GM18868 (cell line): ENCODE measurements at regions not wholly inside any gene's neighbourhood (a gene's known extent, or its start where the extent isn't known, plus 50 kb on each side); places are given as distances from the start of the nearest gene placed in this dataset.
A peak's percentile ranks its signal among the peaks of the same experiment; 100 is the strongest.

ENCODE experiments used
- ATAC-seq: cut with Tn5 transposase; IDR thresholded peaks from one replicate; pipeline ENCODE4 v1.9.1; 2021; ENCODE audit warnings: mild to moderate bottlenecking, moderate library complexity; ENCODE audit not compliant: unreplicated experiment

DNA sequence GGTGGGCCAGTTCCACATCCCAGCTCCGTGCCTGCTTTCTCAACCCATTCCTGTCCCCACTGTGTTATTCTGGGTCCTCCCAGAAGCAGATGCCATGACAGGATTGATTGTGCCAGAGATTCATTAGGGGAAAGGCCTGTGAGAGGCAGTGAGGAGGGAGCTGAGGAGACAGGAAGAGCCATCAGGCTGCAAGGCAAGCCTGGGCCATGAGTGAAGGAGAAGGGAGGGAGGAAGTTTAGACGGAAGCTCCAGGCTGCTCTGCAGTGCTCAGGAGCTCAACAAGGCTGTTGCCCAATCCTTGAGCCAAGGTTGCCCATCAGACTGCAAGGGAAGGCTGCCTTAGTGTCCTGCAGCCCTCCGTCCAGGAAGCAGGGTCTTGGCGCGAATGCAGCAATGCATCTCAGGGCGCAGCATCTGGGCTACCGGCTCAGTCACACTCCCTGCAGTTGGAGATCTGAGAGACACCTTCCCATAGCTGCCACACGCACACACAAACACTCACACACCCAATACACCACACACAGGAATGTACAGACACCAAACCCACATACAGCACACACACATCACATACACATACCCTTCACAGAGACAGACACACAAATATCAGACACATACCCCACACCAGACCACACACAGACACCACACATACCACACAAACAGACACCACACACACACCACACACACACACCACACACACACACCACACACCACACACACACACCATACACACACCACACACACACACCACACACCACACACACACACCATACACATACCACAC is 139.5 kb upstream of the NDUFV2 start:
- no peak for ATAC-seq

DNA sequence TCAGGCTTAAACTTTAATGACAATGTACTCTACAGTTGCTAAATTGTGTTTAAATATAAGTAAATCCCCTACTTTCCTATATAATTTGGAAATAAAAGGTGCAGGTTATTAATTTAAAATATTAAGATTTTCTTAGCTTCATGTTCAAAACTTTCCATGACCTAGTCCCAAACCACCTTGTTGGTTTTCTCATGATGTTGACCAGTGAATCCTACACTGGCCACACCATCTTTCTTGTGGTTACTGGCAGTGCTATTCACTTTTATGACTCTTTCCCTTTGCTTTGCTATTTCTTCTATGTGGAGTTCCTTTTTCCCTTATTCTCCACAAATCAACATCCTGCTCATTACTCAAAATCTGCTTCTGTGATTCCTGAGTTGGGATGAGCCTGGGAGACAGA is 138.6 kb upstream of the NDUFV2 start:
- ATAC-seq, result no peak

DNA sequence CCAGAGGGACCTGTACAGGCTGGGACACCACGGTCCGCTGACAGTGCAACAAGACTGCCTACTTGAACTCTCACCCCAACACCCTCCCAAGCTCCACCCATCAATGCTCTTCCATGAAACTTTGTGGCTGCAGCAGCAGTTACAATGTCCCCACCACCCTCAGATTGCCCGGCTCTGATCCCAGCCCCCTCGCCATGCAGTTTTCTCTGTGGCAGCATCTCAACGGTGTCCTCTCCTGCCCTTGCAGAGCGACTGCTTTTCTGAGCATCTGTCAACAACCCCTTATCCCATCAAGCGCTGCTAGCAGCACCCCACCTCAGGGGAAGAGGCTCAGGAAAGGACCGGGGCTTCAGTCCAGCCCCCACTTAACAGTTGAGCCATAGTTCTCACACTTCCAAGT is 137.1 kb upstream of the NDUFV2 start:
- ATAC-seq, result no peak

DNA sequence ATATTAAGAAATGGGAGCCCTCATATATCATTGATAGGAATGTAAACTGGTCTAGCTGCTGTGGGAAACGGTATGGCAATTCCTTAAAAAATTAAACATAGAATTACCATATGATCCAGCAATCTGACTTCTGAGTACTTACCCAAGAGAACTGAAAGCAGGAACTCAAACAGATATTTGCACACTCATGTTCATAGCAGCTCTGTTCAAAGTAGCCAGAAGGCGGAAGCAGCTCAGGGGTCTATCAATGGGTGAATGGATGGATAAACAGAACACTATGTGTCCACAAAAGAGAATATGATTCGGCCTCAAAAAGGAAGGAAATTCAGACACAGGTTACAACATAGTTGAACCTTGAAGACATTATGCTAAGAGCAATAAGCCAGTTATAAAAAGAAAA is 135.7 kb upstream of the NDUFV2 start:
- peak; percentile 77 for ATAC-seq

DNA sequence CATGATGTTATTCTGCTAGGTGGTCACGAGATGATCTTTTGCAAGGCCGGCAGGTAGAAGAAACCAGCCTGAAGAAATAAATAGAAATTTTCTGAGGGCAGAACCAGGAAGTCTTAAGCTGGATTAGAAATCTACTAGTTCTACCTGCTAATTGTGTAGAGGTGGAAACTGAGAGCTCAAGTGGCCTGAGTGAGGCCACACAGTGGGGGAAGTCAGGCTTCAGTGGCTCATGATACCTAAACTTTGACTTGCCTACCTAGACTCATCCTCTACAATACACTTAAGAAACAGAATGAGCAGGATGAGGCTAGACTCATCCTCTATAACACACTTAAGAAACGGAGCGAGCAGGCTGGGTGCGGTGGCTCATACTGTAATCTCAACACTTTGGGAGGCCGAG is 134.9 kb upstream of the NDUFV2 start:
- peak; percentile 55 for ATAC-seq

DNA sequence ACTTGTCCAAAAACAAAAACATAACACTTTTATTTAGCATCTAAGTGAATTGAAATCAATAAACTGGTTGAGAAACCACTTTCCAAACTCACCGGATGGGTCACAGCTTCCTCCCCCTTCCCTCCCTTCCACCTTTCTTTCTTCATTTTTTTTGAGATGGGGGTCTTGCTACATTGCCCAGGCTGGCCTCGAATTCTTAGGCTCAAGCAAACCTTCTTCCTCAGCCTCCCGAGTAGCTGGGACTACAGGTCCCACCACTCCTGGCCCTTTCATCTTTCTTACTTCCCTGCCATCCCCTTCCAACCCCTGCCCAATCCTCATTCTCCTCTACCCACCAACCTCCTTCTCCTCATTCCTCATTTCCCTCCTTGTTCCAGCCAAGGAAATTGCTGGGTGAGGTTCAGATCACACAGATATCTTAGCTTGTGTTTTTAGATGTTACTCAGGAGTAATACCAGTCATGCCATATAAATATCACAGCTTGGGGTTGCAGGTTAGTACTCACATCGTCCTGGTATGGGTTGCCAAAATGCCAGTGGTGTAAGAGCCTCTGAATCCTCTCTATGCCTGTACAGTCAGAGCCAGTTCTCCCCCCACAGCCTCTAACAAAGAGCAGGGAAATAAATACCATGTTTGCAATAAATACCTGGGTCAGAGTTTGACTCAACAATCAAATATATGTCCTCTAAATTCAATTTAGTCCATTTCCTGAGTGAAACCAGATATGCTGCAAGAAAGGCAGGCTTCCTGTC is 132.7 kb upstream of the NDUFV2 start:
- ATAC-seq, result no peak

DNA sequence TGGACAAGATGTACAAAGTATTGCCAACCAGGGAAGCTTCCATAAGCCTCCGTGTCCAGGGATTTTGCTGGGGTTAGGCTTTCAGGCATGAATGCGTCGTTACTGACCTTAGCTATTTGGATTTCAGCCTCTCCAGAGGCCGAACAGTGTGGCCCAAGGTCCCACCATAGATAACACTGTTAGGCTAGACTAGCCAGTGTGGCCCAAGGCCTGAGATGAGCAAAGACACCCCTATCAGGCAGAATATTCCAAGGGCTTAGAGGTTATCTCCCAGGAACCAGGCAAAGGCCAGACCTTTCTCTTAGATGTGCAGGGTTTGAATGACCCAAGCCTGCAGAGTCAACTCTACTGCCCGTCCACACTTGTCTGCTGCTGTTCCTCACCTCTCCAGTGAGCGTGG is 131.7 kb upstream of the NDUFV2 start:
- ATAC-seq, result no peak

DNA sequence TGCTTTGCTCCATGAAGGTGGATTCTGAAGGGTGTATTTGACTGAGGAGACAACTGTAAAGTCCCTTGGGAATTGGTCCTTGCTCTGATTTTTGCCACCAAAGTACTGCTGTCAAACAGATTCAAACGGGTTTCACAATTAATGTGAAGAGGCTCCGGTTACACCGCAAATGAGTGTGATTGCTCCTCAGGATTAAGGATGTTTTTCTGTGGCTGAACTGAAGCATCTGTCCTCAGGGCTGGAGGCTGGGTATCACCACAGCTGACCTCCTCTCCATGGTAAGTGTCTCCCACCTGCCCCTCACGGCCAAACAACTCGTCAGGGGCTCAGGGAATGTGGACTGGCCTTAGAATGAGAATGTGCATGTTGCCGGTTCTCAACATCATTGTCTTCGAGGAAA is 130.4 kb upstream of the NDUFV2 start:
- no peak for ATAC-seq

DNA sequence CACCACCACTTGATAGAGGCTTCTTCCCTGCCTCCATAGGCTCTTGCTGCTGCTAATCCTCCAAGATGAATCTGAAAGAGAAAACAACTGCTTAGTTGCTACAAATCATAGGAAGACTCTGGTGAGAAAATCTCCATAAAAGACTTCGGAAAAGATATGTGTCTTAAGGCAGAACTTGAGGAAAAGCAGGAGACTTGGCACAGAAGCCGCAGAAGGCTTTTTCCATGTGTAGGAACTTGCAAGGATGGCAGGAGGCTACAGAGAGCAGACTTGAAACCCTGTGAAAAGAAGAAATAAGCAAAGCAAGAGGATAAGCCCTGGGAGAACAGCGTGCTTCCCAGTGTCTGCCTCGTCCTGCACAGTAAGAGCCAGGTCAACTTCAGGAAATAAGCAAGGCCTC is 128.2 kb upstream of the NDUFV2 start:
- no peak for ATAC-seq

DNA sequence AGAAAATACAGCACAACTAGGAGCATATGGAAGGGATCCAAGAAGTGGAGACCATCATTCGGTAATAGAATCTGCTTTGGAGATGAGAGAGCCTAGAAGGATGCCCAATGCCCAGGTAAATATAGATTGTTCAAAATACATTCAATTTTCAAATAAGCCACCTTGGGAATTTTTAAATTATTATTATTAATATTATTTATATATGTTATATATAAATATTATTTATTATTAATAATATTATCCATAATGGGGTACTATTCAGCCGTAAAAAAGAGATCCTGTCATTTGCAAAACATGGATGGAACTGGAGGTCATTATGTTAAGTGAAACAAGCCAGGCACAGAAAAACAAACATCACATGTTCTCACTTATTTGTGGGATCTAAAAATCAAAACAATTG is 127.8 kb upstream of the NDUFV2 start:
- ATAC-seq, result no peak

DNA sequence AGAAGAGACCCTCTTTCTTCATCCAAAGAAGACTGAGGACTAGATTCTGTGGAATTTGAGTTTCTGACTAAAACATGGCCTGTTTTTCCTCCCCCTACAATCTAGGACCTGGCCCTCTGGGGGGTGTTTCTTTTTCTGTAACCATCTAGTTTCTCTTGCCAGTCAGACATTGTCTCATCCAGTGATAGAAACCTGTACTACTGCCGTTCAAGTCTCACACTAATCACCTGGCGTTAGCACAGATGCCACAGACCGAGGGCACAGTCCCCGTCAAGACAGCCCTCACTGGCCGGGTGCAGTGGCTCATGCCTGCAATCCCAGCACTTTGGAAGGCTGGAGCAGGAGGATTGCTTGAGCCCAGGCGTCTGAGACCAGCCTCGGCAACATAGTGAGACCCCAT is 126.9 kb upstream of the NDUFV2 start:
- ATAC-seq, result no peak

DNA sequence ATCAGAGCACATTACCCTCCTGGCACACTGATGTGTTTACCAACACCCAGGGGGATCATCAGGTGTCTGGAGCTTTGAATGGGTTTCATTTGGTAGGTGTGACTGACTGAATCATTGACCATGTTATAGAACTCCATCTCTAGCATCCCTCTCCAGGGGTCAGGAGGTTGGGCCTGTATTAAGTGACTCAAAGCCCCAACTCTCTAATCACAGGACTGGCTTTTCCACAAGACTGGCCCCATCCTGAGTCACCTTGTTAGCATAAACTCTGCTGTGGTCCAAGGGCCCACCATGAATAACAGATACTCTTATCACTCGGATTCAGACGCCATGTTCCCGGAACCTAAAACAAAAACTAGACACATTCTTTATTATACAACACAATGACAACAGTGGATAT is 125.9 kb upstream of the NDUFV2 start:
- ATAC-seq, result no peak

DNA sequence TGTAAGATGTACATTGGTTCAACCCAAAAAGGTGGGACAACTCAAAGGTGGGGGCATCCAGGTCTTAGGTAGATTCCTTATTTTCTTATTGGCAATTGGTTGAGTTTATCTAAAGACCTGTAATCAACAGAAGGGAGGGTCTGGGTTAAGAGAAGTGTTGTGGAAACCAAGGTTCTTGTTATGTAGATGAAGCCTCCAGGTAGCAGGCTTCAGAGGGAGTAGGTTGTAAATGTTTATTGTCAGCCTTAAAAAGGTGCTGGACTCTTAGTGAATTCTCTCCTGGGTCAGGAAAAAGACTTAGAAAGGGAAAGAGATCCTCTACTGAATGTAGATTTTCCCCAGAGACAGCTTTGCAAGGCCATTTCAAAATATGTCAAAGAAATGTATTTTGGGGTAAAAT is 125.3 kb upstream of the NDUFV2 start:
- ATAC-seq, result no peak

DNA sequence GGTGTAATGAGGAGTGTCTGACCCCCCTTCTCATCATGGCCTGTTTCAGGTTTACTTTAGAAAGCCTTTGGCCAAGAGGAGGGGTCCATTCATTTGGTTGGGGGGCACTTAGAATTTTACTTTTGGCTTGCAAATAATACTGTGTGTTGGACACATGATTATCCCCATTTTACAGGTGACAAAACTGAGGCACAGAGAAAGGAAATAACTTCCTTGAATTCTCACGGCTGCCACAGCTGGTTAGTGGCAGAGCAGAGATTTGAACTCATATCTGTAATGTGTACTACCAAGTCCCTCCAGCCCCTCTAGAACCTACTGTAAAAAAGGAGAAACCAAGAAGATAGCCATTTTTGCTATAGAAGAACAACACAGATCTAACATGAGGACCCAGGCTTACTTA is 124.8 kb upstream of the NDUFV2 start:
- no peak for ATAC-seq

DNA sequence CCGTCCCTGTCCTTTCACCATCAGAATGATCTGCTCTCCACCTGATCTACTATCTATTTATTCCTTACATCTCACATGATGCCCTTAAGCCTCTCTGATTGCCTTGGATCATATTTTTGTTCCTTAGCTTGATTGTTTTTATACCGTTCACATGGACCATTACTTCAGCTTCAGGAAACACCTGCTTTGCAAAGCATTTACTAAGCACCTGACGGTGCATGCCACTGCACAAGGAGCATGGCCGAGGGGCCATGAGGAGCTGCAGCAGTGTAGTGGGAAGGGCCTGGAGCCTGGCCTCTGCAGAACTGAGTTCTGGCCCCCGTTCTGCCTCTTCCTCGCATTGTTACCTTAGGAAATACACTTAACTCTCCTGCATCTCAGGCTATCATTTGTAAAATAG is 124.1 kb upstream of the NDUFV2 start:
- ATAC-seq, result no peak

DNA sequence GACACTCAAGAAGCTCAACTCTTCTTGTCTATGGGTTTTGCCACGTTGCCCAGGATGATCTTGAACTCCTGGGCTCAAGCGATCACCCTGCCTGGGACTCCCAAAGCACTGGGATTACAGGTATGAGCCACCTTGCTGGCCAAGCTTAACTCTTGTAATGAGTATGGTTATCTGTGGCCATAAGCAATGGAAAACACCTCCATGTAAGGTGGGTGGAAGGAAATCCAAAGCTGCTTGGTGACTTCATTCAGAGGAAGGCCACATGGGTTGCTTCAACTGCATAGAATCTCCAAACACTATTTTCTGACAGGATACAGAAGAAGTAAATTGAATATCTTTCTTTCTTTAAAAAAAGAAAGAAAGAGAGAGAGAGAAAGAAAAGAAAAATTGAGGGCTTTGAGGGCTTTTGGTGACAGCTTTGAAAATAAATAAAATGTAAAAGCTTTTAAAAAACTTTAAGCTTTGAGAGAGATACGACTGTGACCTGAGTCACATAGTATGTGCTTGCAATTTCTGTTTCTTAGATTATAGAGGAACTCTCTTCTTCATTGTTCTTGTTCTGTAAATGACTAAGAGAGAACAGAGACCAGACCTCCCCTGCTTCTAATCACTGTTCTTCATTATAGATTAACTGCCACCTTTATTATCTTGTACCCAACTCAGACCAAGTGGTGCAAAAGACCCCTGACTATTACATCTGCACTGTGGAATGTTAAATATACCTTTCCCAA is 123.1 kb upstream of the NDUFV2 start:
- ATAC-seq, result no peak

DNA sequence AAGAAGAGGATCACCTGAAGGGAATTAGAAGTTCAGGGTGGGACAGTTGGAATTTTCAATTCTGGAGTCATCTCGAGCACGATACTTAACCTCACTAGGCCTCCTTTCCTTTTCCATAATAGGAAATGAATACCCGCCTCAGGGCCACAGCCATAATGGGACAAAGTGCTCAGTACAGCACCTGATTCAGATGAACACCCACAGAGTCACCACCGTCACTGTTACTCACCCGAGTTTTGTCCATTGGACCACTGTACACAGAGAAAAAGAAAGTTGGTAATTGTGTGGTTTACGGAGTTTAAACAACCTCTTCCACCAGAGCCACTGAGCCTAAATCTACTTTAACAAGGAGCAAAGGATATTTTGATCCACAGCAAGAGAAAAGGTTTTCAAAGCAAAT is 122.0 kb upstream of the NDUFV2 start:
- no peak for ATAC-seq

DNA sequence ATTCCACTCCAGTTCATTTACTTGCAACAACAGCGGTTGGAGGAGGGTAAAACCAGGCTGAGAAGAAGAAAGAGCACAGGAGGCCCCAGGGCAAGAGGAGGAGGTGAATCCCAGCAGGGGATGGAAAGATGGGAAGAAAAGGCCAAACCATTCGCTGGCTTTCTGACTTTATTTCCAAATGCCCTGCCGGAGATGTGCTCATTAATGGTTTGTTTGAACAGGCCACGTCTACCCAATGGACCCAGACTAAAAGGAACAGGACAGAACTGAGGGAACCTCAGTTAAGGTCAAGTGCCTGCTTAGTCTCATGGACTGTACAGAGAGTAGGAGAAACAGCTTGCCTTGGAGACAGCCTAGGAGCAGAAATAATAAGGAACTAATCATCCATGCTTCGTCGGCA is 121.6 kb upstream of the NDUFV2 start:
- ATAC-seq, result no peak

DNA sequence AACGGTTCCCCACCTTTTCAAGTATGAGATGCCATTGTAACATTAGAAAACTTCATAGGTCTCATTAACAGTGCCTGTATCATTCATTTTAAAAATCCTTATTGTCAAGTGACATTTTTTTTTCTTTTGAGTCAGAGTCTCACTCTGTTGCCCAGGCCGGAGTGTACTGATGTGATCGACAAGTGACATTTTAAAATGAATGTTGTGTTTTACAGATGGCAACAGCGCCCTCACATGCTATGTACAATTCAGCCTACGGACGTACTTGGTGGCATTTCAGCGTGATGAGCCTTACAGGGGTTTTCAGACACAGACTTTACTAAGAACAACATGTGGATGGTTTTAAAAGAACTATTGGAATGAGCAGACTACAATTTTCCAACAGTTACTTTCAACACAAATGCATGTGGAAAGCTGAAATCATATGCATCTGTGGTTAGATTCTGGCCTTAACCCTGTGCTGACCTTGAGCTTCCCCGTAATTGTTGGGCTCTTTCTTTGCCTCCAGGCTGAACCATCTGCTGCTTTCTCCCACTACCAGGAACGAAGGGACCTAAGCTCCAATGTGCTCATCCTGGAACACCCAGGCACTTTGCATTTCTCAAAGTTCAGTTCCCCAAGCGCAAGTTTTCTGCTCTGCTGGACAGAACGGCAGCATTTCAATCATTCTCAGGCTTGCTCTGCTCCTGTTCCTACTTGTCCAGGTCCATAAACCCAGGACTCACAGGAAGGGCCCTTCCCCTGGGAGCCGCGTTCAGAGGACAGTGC is 119.9 kb upstream of the NDUFV2 start:
- no peak for ATAC-seq

DNA sequence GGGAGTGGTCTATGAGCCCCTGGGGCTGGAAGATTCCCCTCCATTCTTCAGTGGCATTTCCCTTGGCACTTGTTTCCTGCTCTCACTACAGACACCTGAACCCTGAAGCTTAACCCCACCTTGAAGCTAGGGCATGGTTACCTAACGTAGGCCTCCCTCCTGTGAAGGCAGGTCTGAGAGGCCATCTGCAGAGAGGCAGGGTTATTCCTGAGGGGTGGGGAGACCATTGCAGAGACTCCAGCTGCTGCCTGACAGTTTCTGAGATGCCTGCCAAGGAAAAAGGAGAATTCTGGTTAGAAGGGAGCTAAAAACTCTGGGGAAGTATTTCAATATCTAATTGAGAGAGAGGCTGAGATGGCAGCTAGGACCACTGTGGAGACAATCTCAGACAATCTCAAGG is 119.3 kb upstream of the NDUFV2 start:
- no peak for ATAC-seq

DNA sequence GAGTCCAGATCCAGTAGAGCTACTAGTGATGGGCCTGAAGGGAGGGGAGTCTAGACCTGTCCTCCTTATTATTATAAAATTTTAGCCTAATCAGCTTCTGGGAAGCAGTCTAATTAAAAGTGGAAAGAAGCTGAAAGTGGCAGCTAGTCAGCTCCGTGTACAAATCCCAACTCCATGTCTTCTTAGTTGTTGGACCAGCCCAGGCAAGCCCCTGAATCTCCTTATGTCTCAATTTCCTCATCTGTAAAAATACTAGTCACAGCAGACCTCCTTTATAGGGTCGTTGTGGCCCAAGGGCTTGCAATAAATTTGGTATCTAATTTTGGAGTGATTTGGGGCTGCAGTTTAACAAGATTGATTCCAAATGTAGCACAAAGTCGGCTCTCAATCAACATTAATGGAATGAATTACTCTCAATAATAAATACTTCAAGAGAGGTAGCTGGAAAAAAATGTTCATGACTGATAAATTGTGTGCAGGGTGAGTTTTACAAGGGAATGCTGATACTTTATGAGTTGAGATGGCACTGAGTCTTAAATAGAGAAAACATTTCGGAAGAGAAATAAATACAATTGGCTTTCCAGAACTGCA is 118.3 kb upstream of the NDUFV2 start:
- ATAC-seq, result no peak
